B cell (primary cell): ENCODE measurements at regions not wholly inside any gene's neighbourhood (a gene's known extent, or its start where the extent isn't known, plus 50 kb on each side); places are given as distances from the start of the nearest gene placed in this dataset.

ENCODE experiments used
- ATAC-seq: fragments of 200-7000 bp; cut with Tn5 transposase; one replicate; pipeline ENCODE4 v1.10.0; 2021; ENCODE audit warnings: low read depth, mild to moderate bottlenecking, moderate number of reproducible peaks, moderate library complexity
- CTCF ChIA-PET: fragments of 350-600 bp; sonication (Branson Sonifier 250); formaldehyde crosslinking; loops from one replicate; lab custom pipeline; 2021; ENCODE audit warnings: antibody characterized with exemption, inconsistent platforms; lab: Charles Lee
- POLR2A ChIA-PET: fragments of 350-600 bp; sonication (Branson Sonifier 250); formaldehyde crosslinking; loops from one replicate; lab custom pipeline; 2021; ENCODE audit warnings: antibody characterized with exemption; lab: Charles Lee
- DNase-seq: peaks from one replicate; pipeline ENCODE4 v3.0.0; 2013
- H2AFZ ChIP-seq: 2 replicates; pipeline ENCODE4 v1.6.1; 2012; ENCODE audit warnings: mild to moderate bottlenecking, low read depth, low read length; ENCODE audit not compliant: insufficient read depth, poor library complexity, severe bottlenecking
- H3K27ac ChIP-seq, 2 donors: 1 replicate in 1 of 2; 2 replicates in 1 of 2; pipeline ENCODE4 v1.5.1; 2012 to 2013; ENCODE audit warnings: low read length in 2 of 2, mild to moderate bottlenecking in 2 of 2, moderate library complexity in 1 of 2
- H3K27me3 ChIP-seq, 4 experiments: fragments of 200-600 bp in 1 of 4; sonication (generic) in 1 of 4; replicated peaks in 1 of 4; 1 replicate in 2 of 4; 2 replicates in 2 of 4; pipeline versions ENCODE4 v1.6.1 to v1.7.0; 2013 to 2016; ENCODE audit warnings: low read length in 3 of 4, mild to moderate bottlenecking in 2 of 4, mixed read lengths in 1 of 4, moderate library complexity in 1 of 4; ENCODE audit not compliant: insufficient read depth in 4 of 4, control insufficient read depth in 3 of 4; ENCODE audit errors: control extremely low read depth in 1 of 4
- H3K36me3 ChIP-seq, 2 experiments: replicated peaks in 1 of 2; 1 replicate in 1 of 2; 2 replicates in 1 of 2; pipeline versions ENCODE4 v1.6.1 to v1.7.1; 2013; ENCODE audit warnings: low read length in 1 of 2; ENCODE audit not compliant: insufficient read depth in 2 of 2, control insufficient read depth in 1 of 2; ENCODE audit errors: control extremely low read depth in 1 of 2, extremely low read depth in 1 of 2
- H3K4me1 ChIP-seq, 2 donors: fragments of 200-600 bp in 1 of 2; sonication (generic) in 1 of 2; 1 replicate in 1 of 2; 2 replicates in 1 of 2; pipeline versions ENCODE4 v1.5.1 to v1.6.1; 2013 to 2017; ENCODE audit warnings: low read length in 2 of 2; ENCODE audit not compliant: control insufficient read depth in 2 of 2, insufficient read depth in 2 of 2
- H3K4me2 ChIP-seq: replicated peaks from 2 replicates; pipeline ENCODE3; 2012; ENCODE audit warnings: mild to moderate bottlenecking, low read depth, low read length; ENCODE audit not compliant: poor library complexity, severe bottlenecking
- H3K4me3 ChIP-seq, 5 experiments: fragments of 200-600 bp in 1 of 5; sonication (generic) in 1 of 5; 1 replicate in 3 of 5; 2 replicates in 2 of 5; pipeline versions ENCODE4 v1.5.1 to v1.7.0; 2011 to 2016; ENCODE audit warnings: low read length in 4 of 5, mild to moderate bottlenecking in 4 of 5, low read depth in 2 of 5, control low read depth in 1 of 5, moderate library complexity in 1 of 5; ENCODE audit not compliant: insufficient read depth in 1 of 5; ENCODE audit errors: control extremely low read depth in 1 of 5, extremely low read depth in 1 of 5
- H3K79me2 ChIP-seq: fragments of 200-600 bp; sonication (generic); one replicate; pipeline ENCODE4 v1.6.0; 2016; ENCODE audit warnings: low read length; ENCODE audit not compliant: control insufficient read depth, insufficient read depth
- H3K9ac ChIP-seq: fragments of 200-600 bp; sonication (generic); 2 replicates; pipeline ENCODE4 v1.6.1; 2017; ENCODE audit warnings: mild to moderate bottlenecking, low read length, moderate library complexity
- H3K9me3 ChIP-seq, 3 donors: one replicate each; pipeline versions ENCODE4 v1.6.1 to v1.7.1; 2013; ENCODE audit warnings: low read length in 2 of 3; ENCODE audit not compliant: control insufficient read depth in 2 of 3, insufficient read depth in 1 of 3; ENCODE audit errors: control extremely low read depth in 1 of 3
- H4K20me1 ChIP-seq: 2 replicates; pipeline ENCODE4 v1.6.0; 2012; ENCODE audit warnings: mild to moderate bottlenecking, low read length; ENCODE audit not compliant: insufficient read depth, control insufficient read depth, poor library complexity, severe bottlenecking
- H3K27ac Mint-ChIP-seq: one replicate; pipeline ENCODE4 v1.8.0; 2021; ENCODE audit warnings: mixed read lengths
- H3K27me3 Mint-ChIP-seq: one replicate; pipeline ENCODE4 v1.8.0; 2021; ENCODE audit warnings: mixed read lengths
- H3K4me1 Mint-ChIP-seq: one replicate; pipeline ENCODE4 v1.8.0; 2021; ENCODE audit warnings: mixed read lengths
- H3K4me3 Mint-ChIP-seq: one replicate; pipeline ENCODE4 v1.8.0; 2021; ENCODE audit warnings: mixed read lengths
- H3K9me3 Mint-ChIP-seq: one replicate; pipeline ENCODE4 v1.8.0; 2022; ENCODE audit warnings: mixed read lengths; ENCODE audit not compliant: insufficient read depth
- CTCF ChIP-seq: fragments of 200-600 bp; IDR thresholded peaks from one replicate; pipeline ENCODE4 v1.8.0; 2022; ENCODE audit warnings: antibody characterized with exemption, mild to moderate bottlenecking
- EZH2 ChIP-seq: IDR thresholded peaks from 2 replicates; pipeline ENCODE4 v1.6.1; 2012; ENCODE audit warnings: borderline replicate concordance, low read depth, mild to moderate bottlenecking, moderate library complexity, low read length; ENCODE audit not compliant: insufficient read depth, poor library complexity, severe bottlenecking
- WGBS: methylation state at CpG from one replicate; pipeline ENCODE4 v1.1.5; 2013; ENCODE audit warnings: missing lambda C conversion rate; ENCODE audit not compliant: insufficient coverage; 5-methylcytosine and 5-hydroxymethylcytosine counted together
- intact Hi-C: fragments of 100-400 bp; cut with micrococcal nuclease; formaldehyde crosslinking; loops from one replicate; pipeline ENCODE4 v1.10.0; 2022

DNA sequence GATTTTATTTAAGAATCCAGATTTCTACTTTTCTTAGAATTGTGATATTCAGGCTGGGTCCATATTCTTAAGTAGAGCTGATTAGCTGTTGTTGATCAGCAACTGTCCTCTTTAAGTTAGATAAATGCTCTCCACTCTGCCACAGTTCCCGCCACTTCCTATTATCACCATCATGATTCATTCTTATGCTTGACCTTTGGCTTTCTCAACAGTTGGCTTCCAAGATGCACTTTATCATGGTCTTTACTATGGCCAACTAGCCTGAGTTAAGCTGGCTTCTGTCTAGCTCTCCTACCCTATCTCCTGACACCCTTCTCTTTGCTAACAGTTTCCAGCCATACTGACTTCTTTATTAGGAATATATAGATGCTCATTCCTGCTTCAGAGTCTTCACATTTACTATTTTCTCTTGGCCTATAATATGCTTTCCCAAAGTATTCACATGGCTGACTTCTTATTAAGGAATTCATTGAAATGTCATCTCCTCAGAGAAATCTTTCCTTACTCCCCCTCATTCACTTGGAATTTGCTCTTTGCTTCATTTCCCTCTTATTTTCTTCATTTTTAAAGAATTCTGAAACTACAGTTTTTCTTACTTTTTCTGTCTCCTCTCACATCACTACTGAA is 149.0 kb upstream of the IGF1 start:
- WGBS = 100% methylated on average over 1 of the region's 1 CpG
- Histone ChIP-seq H3K36me3 (no peaks in the 10 kb centered on the region), H3K27ac (no peak overlapping the region), H2AFZ (no peak overlapping the region), H3K9ac (no peak overlapping the region), H3K9me3 (peaks cover 0 to 6% (median 0%) of the 10 kb centered on the region in 3 donors), H3K4me1 (no peaks in the 10 kb centered on the region), H3K4me2 (no peak overlapping the region), H4K20me1 (no peaks in the 10 kb centered on the region), H3K4me3 (no peak overlapping the region), H3K79me2 (no peaks in the 10 kb centered on the region), H3K27me3 (no peaks in the 10 kb centered on the region)
- no peak for ATAC-seq
- no peak overlapping the region for H3K4me3 Mint-ChIP-seq
- H3K9me3 Mint-ChIP-seq = peaks cover 2% of the 10 kb centered on the region
- no peak for DNase-seq
- intact Hi-C loops = no loop called here
- CTCF ChIA-PET = interaction anchor here (1.0 kb wide), 1 partner anchor 17 kb away, joined by 3 read pairs; no protein-coding TSS in a partner anchor
- TF ChIP-seq CTCF = no peak
- POLR2A ChIA-PET = no interaction called here
- H3K27me3 Mint-ChIP-seq = no peaks in the 10 kb centered on the region
- no peak overlapping the region for H3K27ac Mint-ChIP-seq
- H3K4me1 Mint-ChIP-seq = no peaks in the 10 kb centered on the region

- DNase-seq = no peak
- intact Hi-C loops = no loop called here
- H3K27ac ChIP-seq = no peak overlapping the region
- no peak overlapping the region for H2AFZ ChIP-seq
- 100% methylated on average over 1 of the region's 1 CpG for WGBS
- H3K27me3 Mint-ChIP-seq = peaks cover 5% of the 10 kb centered on the region
- ChIA-PET POLR2A (no interaction called here), CTCF (no interaction called here)
- no peak overlapping the region for H3K27ac Mint-ChIP-seq
- no peak overlapping the region for H3K9ac ChIP-seq
- peaks cover 0 to 6% (median 0%) of the 10 kb centered on the region in 3 donors for H3K9me3 ChIP-seq
- H3K9me3 Mint-ChIP-seq = peaks cover 7% of the 10 kb centered on the region
- no peaks in the 10 kb centered on the region for H3K36me3 ChIP-seq
- no peaks in the 10 kb centered on the region for H3K4me1 ChIP-seq
- no peak overlapping the region for H3K4me3 ChIP-seq
- no peaks in the 10 kb centered on the region for H4K20me1 ChIP-seq
- H3K27me3 ChIP-seq = no peaks in the 10 kb centered on the region
- ATAC-seq = no peak
- H3K4me1 Mint-ChIP-seq = no peaks in the 10 kb centered on the region
- H3K4me3 Mint-ChIP-seq = no peak overlapping the region
- TF ChIP-seq CTCF (no peak), EZH2 (no peak)
- no peaks in the 10 kb centered on the region for H3K79me2 ChIP-seq
- H3K4me2 ChIP-seq = no peak overlapping the region
These were observed 145.5 kb upstream of the IGF1 start for GRCh38 chr12:102625819-102626218.
